Fibroblast of skin of right biceps (primary cell): ENCODE measurements at regions not wholly inside any gene's neighbourhood (a gene's known extent, or its start where the extent isn't known, plus 50 kb on each side); places are given as distances from the start of the nearest gene placed in this dataset.
"Not testable (repeated sequence)": the region's sequence is repeated elsewhere in the genome, so short reads cannot be mapped to it uniquely, and the experiment has no call there.

Source experiments
- DNase-seq: peaks from one replicate; pipeline ENCODE4 v3.0.0-alpha.2; 2013

DNA sequence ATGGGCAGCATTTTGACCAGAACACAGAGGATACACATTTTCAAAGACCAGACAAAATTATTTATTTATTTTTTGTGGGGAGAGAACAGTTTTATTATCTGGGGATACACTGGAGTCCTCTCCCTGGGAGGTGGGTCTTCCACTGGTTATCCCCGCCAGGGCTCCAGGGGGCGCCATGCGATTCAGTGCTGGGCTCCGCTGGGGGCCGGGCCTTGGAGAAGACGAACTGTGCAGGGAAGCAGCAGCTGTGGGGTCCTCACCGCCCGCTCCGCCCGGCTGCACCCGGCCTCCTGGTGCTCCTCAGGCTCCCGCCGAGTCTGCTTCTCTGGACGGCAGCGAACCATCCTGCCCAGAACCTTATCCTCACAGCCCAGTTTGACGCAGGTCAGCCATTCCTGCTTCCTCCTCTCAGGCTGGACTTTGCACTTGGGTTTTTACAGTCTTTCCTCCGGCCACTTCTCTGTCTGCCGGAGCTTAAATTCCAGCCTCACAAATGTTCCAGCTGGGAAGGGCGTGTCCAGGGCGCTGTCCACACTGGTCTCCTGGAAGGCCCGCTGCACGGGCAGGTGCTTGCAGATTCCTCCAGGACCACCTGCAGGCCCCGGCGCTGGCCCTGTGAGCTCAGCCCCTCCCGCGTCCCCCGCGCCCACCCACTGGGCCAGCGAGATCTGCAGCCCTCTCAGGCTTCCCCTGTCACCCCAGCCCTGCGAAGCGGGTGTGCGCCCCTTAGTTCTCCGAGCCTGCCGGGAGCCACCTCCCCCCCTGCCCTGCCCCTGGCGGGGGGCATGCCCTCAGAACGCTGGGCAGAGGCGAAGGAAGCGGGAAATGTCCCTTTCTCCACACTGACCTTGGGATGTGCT, 1830.0 kb upstream of the DEFB115 start:
- DNase-seq: no peak

DNA sequence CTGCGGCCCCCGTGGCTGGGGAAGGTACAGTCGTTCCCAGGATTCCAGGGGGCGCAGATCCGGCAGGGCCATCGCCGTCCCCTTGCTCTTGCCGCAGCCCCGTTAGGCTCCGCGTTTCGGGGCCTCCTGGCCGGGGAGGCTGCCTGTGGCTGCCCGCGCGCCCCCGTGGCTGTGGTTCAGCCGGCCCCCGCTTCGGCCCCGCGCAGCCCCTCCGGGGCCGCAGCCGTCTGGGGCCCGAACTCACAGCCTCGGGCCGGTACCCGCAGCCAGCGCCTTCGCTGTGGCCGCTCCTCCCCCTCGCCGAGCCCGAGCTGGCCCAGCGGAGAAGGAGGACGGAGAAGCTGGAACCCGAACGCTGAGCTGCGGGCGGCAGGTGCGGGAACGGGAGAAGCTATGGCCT, 1826.9 kb upstream of the DEFB115 start:
- DNase-seq: no peak

DNA sequence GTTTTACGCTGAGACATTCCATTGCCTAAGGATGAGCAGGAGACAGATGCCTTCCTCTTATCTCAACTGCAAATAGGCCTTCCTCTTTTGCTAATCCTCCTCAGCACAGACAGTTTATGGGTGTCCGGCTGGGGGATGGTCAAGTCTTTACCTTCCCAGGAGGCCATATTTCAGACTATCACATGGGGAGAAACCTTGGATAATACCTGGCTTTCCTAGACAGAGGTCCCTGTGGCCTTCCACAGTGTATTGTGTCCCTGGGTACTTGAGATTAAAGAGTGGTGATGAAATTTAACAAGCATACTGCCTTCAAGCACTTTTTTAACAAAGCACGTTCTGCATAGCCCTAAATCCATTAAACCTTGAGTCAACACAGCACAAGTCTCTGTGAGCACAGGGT, 1816.7 kb upstream of the DEFB115 start:
- not testable (repeated sequence) for DNase-seq

DNA sequence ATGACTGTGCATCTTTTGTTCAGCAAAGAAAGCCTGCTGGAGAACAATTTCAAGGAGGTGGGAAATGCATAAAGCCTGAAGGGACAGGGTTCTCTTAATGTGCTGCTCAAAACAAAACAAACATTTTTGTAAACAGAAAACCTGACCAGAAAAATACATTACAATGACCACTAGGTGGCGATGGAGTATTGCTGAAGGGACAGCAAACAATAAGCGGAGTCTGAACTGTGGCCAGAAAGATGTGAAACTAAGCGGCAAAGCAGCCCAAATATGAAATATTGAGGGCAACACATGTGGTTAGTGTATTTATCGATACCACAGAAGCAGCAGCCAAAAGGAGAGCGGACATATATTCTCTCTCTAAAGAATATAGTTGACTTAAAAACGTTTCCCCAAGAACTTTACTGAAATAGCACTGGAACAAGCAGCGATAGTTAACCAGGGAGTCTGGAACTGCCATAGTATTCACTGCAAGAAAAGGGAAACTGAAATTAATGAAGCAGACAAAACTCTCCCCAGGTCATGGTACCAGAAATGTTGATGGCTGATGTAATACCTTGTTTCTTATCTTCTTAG, 1814.2 kb upstream of the DEFB115 start:
- peak; percentile 19 for DNase-seq

DNA sequence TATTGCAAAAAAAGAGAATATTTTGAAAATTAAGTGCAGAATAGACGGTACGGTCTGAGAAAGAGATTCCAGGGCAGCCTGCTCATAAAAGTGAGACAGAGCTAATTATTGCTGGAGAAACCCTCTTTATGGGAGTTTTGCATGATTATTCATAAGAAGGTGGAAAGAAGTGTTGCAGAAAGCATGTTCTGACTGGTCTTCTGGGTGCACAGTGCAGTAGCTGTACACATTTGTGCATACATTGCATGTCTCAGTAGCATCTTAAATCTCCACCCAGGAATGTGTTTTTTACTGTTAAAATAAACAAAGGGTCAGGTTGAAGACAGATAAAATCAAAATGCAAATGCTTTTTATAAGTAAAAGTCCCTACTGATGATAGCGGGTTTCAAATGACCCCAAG, 1813.6 kb upstream of the DEFB115 start:
- DNase-seq: no peak

DNA sequence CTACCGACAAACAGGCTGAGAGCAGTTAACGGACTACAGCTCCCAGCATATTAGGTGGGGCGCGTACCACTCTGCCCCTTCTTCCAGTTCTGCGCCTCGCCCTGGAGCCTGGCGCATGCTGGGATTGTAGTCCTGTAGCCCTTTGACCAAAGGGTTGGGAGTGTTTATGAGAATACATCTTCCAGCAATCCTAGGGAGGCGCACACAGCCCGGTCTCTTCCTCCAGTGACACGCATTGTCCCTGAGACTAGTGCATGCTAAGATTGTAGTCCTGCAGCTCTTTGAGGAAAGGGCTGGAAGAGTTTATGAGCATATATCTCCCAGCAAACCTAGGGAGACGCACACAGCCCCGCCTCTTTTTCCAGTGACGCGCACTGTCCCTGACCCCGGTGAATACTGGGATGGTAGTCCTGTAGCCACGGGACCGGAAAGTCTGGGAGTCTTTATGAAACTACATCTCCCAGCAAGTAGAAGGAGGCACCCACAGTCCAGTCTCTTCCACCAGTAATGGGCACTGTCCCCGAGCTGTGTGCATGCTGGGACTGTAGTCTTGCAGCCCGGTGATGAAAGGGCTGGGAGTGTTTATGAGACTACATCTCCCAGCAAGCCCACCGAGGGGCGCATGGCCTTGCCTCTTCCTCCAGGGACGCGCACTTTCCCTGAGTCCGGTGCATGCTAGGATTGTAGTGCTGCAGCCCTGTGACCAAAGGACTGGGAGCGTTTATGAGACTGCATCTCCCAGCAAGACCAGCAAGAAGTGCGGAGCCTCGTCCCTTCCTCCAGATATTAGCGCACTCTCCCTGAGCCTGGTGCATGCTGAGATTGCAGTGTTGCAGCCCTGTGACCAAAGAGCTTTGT, 1812.2 kb upstream of the DEFB115 start:
- DNase-seq: peak; percentile 74

DNA sequence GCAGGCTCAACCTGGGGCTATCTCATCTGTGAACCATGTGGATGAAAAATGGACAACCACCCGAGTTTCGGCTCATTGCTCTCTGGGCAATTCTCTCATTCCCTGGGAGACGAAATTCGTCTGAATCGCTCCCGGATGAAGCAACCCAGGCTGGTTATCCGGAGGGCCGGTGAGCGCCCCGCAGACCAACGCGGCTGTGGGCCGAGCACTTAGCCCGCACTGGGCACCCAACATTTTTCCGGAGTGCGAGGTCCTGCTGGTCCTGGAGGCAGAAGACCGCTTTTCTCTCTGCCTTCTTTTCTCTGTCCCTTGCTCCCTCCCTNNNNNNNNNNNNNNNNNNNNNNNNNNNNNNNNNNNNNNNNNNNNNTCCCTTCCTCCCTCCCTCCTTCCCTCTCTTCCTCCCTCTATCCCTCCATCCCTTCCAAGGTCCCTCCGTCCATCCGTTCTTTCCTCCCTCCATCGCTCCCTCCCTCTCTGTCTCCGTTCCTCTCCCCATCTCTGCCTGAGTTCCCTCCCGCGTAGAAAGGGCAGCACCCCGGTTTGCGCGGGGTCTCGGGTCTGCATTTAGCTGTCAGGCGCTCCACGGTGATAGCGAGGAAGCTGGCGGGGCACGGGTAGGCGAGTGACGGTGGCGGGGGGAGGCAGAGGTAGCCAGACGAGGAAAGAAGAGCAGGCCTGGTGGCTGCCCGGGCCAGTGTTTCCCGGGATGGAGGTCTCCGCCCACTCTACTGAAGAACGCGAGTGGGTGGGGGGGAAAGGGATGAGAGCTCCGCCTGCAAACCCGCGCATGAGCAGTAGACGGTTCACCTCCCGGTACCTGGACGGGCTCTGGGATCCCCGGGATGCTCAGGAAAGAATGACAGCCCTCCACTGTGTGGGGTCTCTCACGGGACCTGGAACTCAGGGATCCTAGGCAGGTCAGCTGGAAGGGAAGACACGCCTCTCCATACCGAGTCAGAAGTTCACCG, 1809.7 kb upstream of the DEFB115 start:
- not testable (repeated sequence) for DNase-seq

DNA sequence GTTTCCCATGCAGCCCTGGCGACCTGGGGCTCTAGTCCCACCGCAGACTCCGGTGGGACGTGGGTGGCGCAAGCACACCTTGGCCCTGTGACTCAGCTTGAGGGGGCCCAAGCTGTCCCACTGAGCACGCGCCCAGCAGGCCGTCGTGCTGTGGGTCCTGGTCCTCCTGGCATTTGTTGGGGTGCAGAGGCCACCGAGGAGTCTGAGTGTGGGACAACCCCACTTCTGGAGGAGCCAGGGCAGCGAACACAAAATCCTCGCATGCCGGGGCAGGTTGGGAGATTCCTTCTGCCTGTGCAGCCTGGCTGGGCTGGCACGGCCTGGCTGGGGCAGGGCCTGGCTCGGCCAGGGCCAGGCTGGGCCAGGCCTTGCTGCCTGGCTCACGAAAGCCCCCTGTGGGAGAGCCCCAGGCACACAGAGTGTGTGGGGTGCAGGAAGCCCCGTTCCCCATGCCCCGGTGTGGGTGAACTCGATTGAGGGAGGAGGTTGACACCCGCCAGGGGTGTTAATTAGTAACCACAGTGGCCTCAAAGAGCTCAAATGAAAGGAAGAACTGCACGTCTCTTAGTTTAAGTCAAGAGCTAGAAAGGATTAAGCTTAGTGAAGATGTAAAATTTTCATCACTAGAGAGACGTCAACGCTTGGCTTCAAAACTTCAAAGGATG, 1808.5 kb upstream of the DEFB115 start:
- no peak for DNase-seq

DNA sequence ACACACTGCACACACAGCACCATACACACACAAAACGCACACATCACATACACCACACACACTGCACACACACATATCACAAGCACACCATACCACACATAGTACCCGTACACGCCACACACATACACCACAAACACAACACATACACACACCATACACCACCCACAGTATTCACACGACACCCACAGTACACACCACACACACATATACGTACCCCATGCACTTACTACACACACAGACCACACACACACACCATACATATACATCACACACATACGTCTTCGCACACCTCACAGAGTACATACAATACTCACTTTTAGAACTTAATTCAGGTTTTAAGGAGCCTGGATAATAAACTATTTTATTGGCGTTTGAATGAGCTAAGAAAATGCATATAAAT, 1805.3 kb upstream of the DEFB115 start:
- DNase-seq: no peak

DNA sequence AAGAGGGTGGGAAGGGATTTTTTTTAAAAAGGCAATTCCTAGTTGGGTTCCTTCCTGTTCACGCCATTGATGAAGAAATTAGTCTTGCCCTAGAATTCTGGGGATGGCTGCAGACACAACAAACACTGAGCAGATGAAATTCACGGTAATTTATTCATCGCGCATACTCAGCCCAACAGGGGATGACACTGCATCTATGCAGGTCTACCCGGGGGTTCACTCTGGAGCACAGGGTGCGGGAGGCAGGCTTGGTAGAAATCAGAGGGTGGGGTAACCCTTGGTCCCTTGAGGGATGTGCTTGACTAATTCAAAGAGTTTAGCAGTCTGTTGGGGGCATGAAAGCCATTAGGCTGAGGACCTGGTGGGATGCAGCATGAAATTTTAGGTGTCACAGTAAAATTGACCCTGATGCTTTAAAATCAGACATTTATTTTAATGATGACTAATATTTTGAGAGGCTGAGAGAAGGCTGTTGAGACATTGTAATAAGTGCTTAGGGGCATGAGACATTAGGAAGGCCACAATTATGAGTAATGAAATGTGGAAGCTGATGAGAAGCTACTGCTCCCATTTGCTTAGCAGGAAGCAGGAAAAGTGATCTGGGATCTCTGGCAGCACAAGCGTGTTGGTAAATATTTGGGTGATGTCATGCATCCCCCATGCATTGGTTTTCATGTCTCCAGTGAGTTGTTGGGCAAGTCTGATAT, 1800.3 kb upstream of the DEFB115 start:
- not testable (repeated sequence) for DNase-seq

DNA sequence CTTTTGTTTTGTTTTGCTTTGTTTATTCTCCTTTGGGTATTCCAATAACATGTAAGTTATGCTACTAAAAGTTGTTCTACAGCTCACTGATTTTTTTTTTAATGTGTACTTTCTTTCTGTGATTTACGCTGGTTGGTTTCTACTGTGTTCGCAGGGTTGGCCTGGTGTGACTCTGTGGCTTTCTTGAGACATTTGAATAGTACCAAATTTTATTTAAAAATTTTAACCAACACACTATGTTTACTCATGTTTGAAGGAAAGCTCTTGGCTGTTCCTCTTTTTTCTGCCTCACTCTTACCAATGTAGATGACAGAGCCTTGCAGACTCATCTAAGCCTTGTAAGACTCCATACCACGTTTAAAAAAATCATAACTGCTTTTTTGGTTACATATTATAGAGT, 1784.9 kb upstream of the DEFB115 start:
- no peak for DNase-seq

DNA sequence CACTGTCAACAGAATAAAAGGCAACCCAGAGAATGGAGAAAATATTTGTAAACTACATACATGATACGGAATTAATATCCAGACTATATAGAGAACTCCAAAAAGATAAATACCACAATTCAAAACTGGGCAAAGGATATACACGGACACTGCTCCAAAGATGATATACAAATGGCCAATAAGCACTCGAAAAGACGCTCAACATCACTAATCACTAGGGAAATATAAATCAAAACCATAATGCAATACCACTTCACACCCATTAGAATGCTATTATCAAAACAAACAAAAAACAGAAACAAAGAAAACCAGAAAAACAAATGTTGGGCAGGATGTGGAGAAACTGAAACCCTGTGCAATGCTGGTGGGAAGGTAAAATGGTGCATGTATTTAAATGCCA, 1764.6 kb upstream of the DEFB115 start:
- not testable (repeated sequence) for DNase-seq

DNA sequence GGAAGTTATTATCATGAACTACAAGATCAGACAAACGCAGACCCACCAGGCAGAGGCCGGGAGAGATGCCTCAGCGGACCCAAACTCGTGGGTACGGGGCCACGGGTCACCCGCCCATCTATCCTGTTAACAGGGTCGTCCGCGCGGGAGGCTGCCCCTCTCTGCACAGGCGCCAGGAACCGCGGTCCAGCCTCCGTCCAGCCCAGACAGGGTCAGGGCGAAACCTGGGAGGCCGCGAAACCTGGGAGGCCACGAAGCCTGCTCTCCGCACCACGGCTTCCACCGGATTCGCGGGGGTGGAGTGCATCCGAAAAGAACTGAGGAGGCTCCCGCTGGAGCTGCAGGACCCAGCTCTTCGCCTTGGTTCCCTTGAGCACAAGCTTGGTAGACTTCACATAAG, 1760.7 kb upstream of the DEFB115 start:
- DNase-seq: not testable (repeated sequence)

DNA sequence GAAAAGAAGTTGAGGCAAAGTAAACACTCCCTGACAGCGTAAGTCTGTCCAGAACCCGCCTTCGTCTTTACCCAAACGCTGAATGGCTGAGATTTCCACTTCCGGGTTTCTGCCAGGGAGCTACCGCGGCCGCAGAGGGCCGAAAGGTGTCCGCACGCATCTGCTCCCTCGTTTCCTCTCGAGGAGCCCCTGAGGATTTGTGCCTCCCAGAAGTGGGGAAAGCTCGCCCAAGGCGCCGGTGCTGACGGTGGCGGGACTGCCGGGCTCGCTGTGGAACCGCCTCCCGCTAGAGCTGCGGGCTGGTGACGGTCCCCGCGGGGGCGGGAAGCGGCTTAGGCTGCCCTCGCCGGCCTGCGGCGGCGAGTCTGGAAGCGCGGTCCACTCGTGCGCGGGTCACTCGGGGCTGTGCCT, 1760.2 kb upstream of the DEFB115 start:
- peak; percentile 30 for DNase-seq

DNA sequence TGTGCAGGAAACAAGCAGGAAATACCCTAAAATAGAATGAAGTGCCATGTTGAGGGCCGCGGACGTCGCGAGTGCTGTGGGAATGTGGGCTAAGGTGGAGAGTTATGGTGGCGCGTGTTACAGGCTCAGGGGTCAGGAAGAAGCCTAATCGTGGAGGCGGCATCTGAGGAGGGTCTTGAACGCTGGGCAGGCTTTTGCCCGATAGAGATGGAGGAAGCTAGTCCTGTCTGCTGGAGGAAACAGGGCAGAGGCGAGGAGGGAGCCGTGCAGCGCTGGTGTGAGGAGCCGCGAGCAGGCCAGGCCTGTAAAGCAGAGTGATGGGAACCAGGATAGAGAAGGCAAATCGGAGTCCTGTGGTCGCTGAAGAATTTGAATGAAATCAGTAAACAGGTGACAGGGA, 1759.8 kb upstream of the DEFB115 start:
- DNase-seq: not testable (repeated sequence)

DNA sequence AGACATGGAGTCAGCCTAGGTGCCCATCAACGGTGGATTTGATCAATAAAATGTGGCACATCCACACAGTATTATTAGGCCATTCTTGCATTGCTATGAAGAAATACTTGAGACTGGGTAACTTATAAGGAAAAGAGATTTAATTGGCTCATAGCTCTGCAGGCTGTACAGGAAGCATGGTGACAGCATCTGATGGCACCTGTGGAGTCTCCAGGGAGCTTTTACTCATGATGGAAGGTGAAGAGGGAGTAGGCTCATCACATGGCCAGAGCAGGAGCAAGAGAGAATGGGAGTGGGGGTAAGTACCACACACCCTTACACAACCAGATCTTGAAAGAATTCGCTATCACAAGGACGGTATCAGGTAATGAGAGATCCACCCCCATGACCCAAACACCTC, 1756.7 kb upstream of the DEFB115 start:
- DNase-seq: not testable (repeated sequence)

DNA sequence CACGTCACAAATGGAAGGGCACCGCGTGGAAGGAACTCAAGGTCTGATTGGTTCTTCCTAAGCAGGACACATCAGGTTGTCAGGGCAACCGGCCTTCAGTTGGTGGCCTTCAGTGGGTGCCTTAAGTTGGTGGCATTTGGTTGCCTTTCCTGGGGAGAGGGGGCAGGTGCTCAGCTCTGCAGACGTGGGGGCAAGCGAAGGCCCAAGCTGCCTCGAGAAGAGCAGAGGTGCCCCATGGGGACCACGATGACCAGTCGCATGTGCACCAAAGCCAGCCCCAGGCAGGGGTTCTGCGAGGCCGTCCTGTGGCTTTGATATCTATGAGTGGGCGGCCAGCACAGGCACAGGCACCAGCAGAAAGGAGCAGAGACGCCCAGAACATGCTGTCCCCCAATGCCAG, 1742.8 kb upstream of the DEFB115 start:
- not testable (repeated sequence) for DNase-seq

DNA sequence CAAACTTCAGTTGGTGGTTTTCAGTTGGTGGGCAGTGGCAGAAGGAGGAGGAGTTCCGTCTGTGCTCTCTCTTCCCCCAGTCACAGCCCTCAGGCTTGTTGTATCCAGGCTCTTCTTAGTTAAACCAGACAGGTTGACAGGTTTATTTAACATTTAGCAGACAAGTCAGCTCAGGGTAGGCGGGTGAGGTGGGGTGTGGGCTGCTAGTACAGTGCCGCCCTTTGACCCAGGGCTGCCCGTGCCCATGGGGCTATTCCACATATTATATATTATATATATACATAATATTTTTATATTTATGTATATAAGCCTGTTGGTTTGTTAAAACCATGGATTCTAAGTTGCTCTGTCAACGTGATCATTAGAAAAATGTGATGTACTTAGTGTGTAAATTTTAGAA, 1740.6 kb upstream of the DEFB115 start:
- DNase-seq: not testable (repeated sequence)

DNA sequence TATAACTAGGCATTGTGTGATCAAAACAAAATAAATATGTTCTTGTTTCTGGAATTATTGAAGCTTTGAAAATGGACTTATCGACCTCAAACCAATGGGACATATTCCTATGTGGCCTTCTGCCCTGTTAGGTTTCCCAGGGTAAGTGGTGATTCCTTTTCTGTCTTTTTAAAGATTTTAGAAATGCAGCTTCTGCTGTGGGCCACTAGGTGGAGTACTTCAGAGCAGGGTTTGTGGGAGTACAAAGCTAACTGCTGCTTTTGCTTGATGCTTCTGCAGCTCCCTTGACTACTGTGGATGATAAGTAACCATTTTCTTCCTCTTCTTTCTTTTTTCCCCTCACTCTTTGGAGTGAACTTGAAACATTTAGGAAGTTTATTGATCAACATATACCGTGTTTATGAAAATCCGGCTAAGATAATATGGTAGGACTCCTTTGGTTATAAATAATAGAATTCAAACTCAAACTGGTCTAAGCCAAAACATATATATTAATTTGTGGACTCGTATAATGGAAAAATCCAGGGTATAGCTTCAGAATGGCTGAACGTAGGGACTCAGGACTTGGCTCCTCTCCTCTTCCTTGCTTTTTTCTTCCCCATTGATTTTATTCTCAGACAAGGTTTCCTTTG, 1737.7 kb upstream of the DEFB115 start:
- not testable (repeated sequence) for DNase-seq

DNA sequence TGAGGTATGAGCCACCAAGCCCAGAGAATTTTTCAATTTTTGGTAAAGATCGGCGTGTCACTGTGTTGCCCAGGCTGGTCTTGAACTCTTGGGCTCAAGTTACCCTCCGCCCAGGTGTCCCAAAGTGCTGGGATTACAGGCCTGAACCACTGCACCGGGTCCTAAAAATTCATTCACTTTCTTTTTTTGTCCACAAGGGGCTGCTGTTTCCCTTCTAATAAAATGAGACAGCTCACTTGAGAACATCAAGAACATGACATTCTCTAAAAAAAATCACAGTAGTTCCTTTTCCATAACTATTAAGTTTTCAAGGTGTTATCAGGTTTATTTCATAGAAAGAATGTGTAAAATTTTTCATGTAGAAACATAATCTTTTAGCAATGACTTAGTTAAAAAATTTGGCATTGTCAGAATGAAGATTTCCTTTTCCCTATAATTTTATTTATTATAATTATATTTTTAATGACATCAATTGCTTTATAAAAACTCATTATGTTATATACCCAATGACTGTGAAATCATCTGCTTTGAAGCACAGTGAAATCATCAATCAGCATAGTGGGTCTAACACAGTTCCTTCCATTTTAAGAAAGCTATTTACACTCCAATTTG, 1723.8 kb upstream of the DEFB115 start:
- not testable (repeated sequence) for DNase-seq
